ENCODE measurements at regions not wholly inside any gene's neighbourhood (a gene's known extent, or its start where the extent isn't known, plus 50 kb on each side); places are given as distances from the start of the nearest gene placed in this dataset.

- no peak for TF ChIP-seq REST (IDR thresholded peaks at IDR 0.05; ENCODE audit: low read depth)
- no peak for TF ChIP-seq EGR1 (IDR thresholded peaks at IDR 0.05)
- no peak for TF ChIP-seq ZBTB7A (IDR thresholded peaks at IDR 0.05; ENCODE audit: low read depth)
- TF ChIP-seq YY1 (IDR thresholded peaks at IDR 0.05; ENCODE audit: low read depth), result no peak
- no peak for TF ChIP-seq USF1 (IDR thresholded peaks at IDR 0.05)
- TF ChIP-seq MAX (IDR thresholded peaks at IDR 0.05), result no peak
- no peak for TF ChIP-seq TEAD4 (IDR thresholded peaks at IDR 0.05)
- TF ChIP-seq FOXM1 (IDR thresholded peaks at IDR 0.05; ENCODE audit: borderline replicate concordance, low read depth), result no peak
- TF ChIP-seq TCF12 (IDR thresholded peaks at IDR 0.05; ENCODE audit: low read depth), result no peak
- no peak for TF ChIP-seq NFIC (IDR thresholded peaks at IDR 0.05)
- no peak for TF ChIP-seq EP300 (IDR thresholded peaks at IDR 0.05; ENCODE audit: borderline replicate concordance)
- TF ChIP-seq CEBPB (IDR thresholded peaks at IDR 0.05), result no peak
- no peak for TF ChIP-seq CREB1 (IDR thresholded peaks at IDR 0.05; ENCODE audit: low read depth)
- no peak for TF ChIP-seq RAD21 (IDR thresholded peaks at IDR 0.05; ENCODE audit: low read depth)
- TF ChIP-seq TAF1 (IDR thresholded peaks at IDR 0.05; ENCODE audit: low read depth), result no peak
Observed at GRCh38 chr21:39061766-39062165, 121.5 kb downstream of the PSMG1 start.

GRCh38 chr21:39060485-39061083 is 122.7 kb downstream of the PSMG1 start:
- no peak for TF ChIP-seq USF1 (IDR thresholded peaks at IDR 0.05)
- TF ChIP-seq REST (IDR thresholded peaks at IDR 0.05; ENCODE audit: low read depth), result no peak
- no peak for TF ChIP-seq CEBPB (IDR thresholded peaks at IDR 0.05)
- no peak for TF ChIP-seq TEAD4 (IDR thresholded peaks at IDR 0.05)

GRCh38 chr21:39057121-39057520 is 126.1 kb downstream of the PSMG1 start:
- TF ChIP-seq NFIC (IDR thresholded peaks at IDR 0.05) (0 out of 2 replicates have a peak, but pooled peaks have one; percentile 25), TAF1 (IDR thresholded peaks at IDR 0.05; ENCODE audit: low read depth) (no peak)

- TF ChIP-seq YY1 (IDR thresholded peaks at IDR 0.05; ENCODE audit: low read depth) (no peak), CREB1 (IDR thresholded peaks at IDR 0.05; ENCODE audit: low read depth) (no peak), TAF1 (IDR thresholded peaks at IDR 0.05; ENCODE audit: low read depth) (no peak), USF1 (IDR thresholded peaks at IDR 0.05) (no peak), REST (IDR thresholded peaks at IDR 0.05; ENCODE audit: low read depth) (no peak), MAX (IDR thresholded peaks at IDR 0.05) (no peak), CEBPB (IDR thresholded peaks at IDR 0.05) (no peak), EP300 (IDR thresholded peaks at IDR 0.05; ENCODE audit: borderline replicate concordance) (no peak), TEAD4 (IDR thresholded peaks at IDR 0.05) (no peak), NFIC (IDR thresholded peaks at IDR 0.05) (no peak), RAD21 (IDR thresholded peaks at IDR 0.05; ENCODE audit: low read depth) (no peak), TCF12 (IDR thresholded peaks at IDR 0.05; ENCODE audit: low read depth) (no peak)
Observed at GRCh38 chr21:39056636-39057035, 126.6 kb downstream of the PSMG1 start.

All from Ishikawa (cell line).